ENCODE measurements at regions not wholly inside any gene's neighbourhood (a gene's known extent, or its start where the extent isn't known, plus 50 kb on each side); places are given as distances from the start of the nearest gene placed in this dataset.

GRCh38 chr16:63592852-63593251, 1529.0 kb downstream of the CDH11 start:
- H3K79me1 ChIP-seq (ENCODE audit: low read depth, low read length): no peaks in the 10 kb centered on the region
- H3K27me3 ChIP-seq (ENCODE audit: control insufficient read depth in 3 of 3, insufficient read depth in 3 of 3, low read depth in 1 of 3, low read length in 3 of 3): no peaks in the 10 kb centered on the region
- no peak overlapping the region for H3K9ac ChIP-seq (ENCODE audit: low read depth, low read length, poor library complexity)
- H2BK120ac ChIP-seq (ENCODE audit: low read depth, low read length): no peak overlapping the region
- H3K4me1 ChIP-seq (ENCODE audit: control insufficient read depth in 2 of 2, insufficient read depth in 1 of 2, low read depth in 1 of 2, low read length in 2 of 2): no peaks in the 10 kb centered on the region
- no peak overlapping the region for H2BK12ac ChIP-seq (ENCODE audit: low read length)
- no peak overlapping the region for H2BK15ac ChIP-seq (ENCODE audit: low read length)
- no peak overlapping the region for H3K4me3 ChIP-seq (ENCODE audit: low read length in 2 of 2)
- no peak overlapping the region for H2BK5ac ChIP-seq (ENCODE audit: low read length)
- H3K36me3 ChIP-seq (replicated peaks in 1 of 2; ENCODE audit: control insufficient read depth in 2 of 2, insufficient read depth in 2 of 2, low read length in 2 of 2): no peaks in the 10 kb centered on the region
- H3K18ac ChIP-seq (ENCODE audit: low read length): no peak overlapping the region
- no peak overlapping the region for H3K4ac ChIP-seq (ENCODE audit: low read length)
- H3K4me2 ChIP-seq (ENCODE audit: insufficient read depth, low read length, poor library complexity, severe bottlenecking): no peak overlapping the region
- H3K9me3 ChIP-seq (replicated peaks in 1 of 2; ENCODE audit: control insufficient read depth in 2 of 2, insufficient read depth in 1 of 2, low read depth in 1 of 2, low read length in 2 of 2): no peaks in the 10 kb centered on the region
- no peak for DNase-seq (ENCODE audit: low spot score)
- H2AFZ ChIP-seq (ENCODE audit: low read length): peak overlapping the region; percentile 50
- H4K8ac ChIP-seq (ENCODE audit: low read depth, low read length): no peak overlapping the region
- H3K23ac ChIP-seq (ENCODE audit: low read depth, low read length, poor library complexity): no peak overlapping the region
- no peak overlapping the region for H3K27ac ChIP-seq (replicated peaks; ENCODE audit: low read length)
- no CpG with 5 or more reads among the region's 3 CpGs for WGBS, 2 donors (ENCODE audit: extremely low coverage in 2 of 2, insufficient read length in 2 of 2, insufficient replicate concordance in 1 of 2)
- H2AK5ac ChIP-seq (ENCODE audit: low read depth, low read length): no peak overlapping the region
- no peak overlapping the region for H3K14ac ChIP-seq (ENCODE audit: low read length)
- no peak overlapping the region for H4K91ac ChIP-seq (ENCODE audit: low read depth, low read length, poor library complexity)

DNA sequence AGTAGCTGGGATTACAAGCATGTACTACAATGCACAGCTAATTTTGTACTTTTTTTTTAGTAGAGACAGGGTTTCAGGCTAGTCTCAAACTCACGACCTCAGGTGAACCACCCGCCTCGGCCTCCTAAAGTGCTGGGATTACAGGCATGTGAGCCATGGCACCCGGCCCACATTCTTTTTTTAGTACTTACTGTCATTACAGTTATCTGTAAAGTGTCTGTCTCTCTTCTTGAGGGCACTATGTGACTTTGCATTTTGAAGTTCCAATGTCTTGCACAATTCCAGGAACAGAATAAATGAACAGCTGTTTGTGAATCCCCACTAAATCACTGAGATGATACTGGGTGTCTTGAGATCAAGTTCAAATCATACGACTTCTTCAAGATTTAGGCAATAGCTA, 1540.3 kb downstream of the CDH11 start:
- no peak overlapping the region for H3K27ac ChIP-seq (replicated peaks; ENCODE audit: low read length)
- H2BK12ac ChIP-seq (ENCODE audit: low read length): no peak overlapping the region
- peaks cover 0 to 1% of the 10 kb centered on the region in 2 donors for H3K9me3 ChIP-seq (replicated peaks in 1 of 2; ENCODE audit: control insufficient read depth in 2 of 2, insufficient read depth in 1 of 2, low read depth in 1 of 2, low read length in 2 of 2)
- no peaks in the 10 kb centered on the region for H3K4me1 ChIP-seq (ENCODE audit: control insufficient read depth in 2 of 2, insufficient read depth in 1 of 2, low read depth in 1 of 2, low read length in 2 of 2)
- WGBS, 2 donors (ENCODE audit: extremely low coverage in 2 of 2, insufficient read length in 2 of 2, insufficient replicate concordance in 1 of 2): no CpG with 5 or more reads among the region's 5 CpGs
- no peaks in the 10 kb centered on the region for H3K79me1 ChIP-seq (ENCODE audit: low read depth, low read length)
- H2AFZ ChIP-seq (ENCODE audit: low read length): no peak overlapping the region
- no peak overlapping the region for H2AK5ac ChIP-seq (ENCODE audit: low read depth, low read length)
- no peak overlapping the region for H2BK15ac ChIP-seq (ENCODE audit: low read length)
- no peak overlapping the region for H3K4me2 ChIP-seq (ENCODE audit: insufficient read depth, low read length, poor library complexity, severe bottlenecking)
- no peak overlapping the region for H4K8ac ChIP-seq (ENCODE audit: low read depth, low read length)
- DNase-seq (ENCODE audit: low spot score): no peak
- peaks cover 0 to 1% (median 0%) of the 10 kb centered on the region in 3 experiments for H3K27me3 ChIP-seq (ENCODE audit: control insufficient read depth in 3 of 3, insufficient read depth in 3 of 3, low read depth in 1 of 3, low read length in 3 of 3)
- H4K91ac ChIP-seq (ENCODE audit: low read depth, low read length, poor library complexity): no peak overlapping the region
- no peak overlapping the region for H3K4me3 ChIP-seq (ENCODE audit: low read length in 2 of 2)
- no peak overlapping the region for H3K9ac ChIP-seq (ENCODE audit: low read depth, low read length, poor library complexity)
- H2BK120ac ChIP-seq (ENCODE audit: low read depth, low read length): no peak overlapping the region
- H3K36me3 ChIP-seq (replicated peaks in 1 of 2; ENCODE audit: control insufficient read depth in 2 of 2, insufficient read depth in 2 of 2, low read length in 2 of 2): no peaks in the 10 kb centered on the region
- H2BK5ac ChIP-seq (ENCODE audit: low read length): no peak overlapping the region
- H3K23ac ChIP-seq (ENCODE audit: low read depth, low read length, poor library complexity): no peak overlapping the region
- H3K18ac ChIP-seq (ENCODE audit: low read length): no peak overlapping the region
- H3K14ac ChIP-seq (ENCODE audit: low read length): no peak overlapping the region
- H3K4ac ChIP-seq (ENCODE audit: low read length): no peak overlapping the region

- Histone ChIP-seq H3K4ac (ENCODE audit: low read length) (no peak overlapping the region), H3K27me3 (ENCODE audit: control insufficient read depth in 3 of 3, insufficient read depth in 3 of 3, low read depth in 1 of 3, low read length in 3 of 3) (peaks cover 0 to under 1% (median 0%) of the 10 kb centered on the region in 3 experiments), H3K9me3 (replicated peaks in 1 of 2; ENCODE audit: control insufficient read depth in 2 of 2, insufficient read depth in 1 of 2, low read depth in 1 of 2, low read length in 2 of 2) (peaks cover 0 to under 1% of the 10 kb centered on the region in 2 donors), H2BK12ac (ENCODE audit: low read length) (no peak overlapping the region), H3K4me1 (ENCODE audit: control insufficient read depth in 2 of 2, insufficient read depth in 1 of 2, low read depth in 1 of 2, low read length in 2 of 2) (peaks cover 2 to 9% of the 10 kb centered on the region in 2 donors), H4K91ac (ENCODE audit: low read depth, low read length, poor library complexity) (no peak overlapping the region), H3K23ac (ENCODE audit: low read depth, low read length, poor library complexity) (no peak overlapping the region), H3K18ac (ENCODE audit: low read length) (no peak overlapping the region), H3K4me2 (ENCODE audit: insufficient read depth, low read length, poor library complexity, severe bottlenecking) (no peak overlapping the region), H3K36me3 (replicated peaks in 1 of 2; ENCODE audit: control insufficient read depth in 2 of 2, insufficient read depth in 2 of 2, low read length in 2 of 2) (no peaks in the 10 kb centered on the region), H2BK15ac (ENCODE audit: low read length) (no peak overlapping the region), H2BK5ac (ENCODE audit: low read length) (no peak overlapping the region), H3K4me3 (ENCODE audit: low read length in 2 of 2) (no peak overlapping the region), H3K14ac (ENCODE audit: low read length) (no peak overlapping the region), H2AFZ (ENCODE audit: low read length) (no peak overlapping the region), H2BK120ac (ENCODE audit: low read depth, low read length) (no peak overlapping the region), H3K27ac (replicated peaks; ENCODE audit: low read length) (no peak overlapping the region), H4K8ac (ENCODE audit: low read depth, low read length) (no peak overlapping the region), H3K79me1 (ENCODE audit: low read depth, low read length) (no peaks in the 10 kb centered on the region), H3K9ac (ENCODE audit: low read depth, low read length, poor library complexity) (no peak overlapping the region), H2AK5ac (ENCODE audit: low read depth, low read length) (no peak overlapping the region)
- no CpG with 5 or more reads among the region's 1 CpG for WGBS, 2 donors (ENCODE audit: extremely low coverage in 2 of 2, insufficient read length in 2 of 2, insufficient replicate concordance in 1 of 2)
- DNase-seq (ENCODE audit: low spot score): no peak
Observed at GRCh38 chr16:63578791-63579190, 1542.6 kb upstream of the CDH8 start.

- no peak overlapping the region for H4K91ac ChIP-seq (ENCODE audit: low read depth, low read length, poor library complexity)
- H2BK12ac ChIP-seq (ENCODE audit: low read length): no peak overlapping the region
- H3K14ac ChIP-seq (ENCODE audit: low read length): no peak overlapping the region
- no peak overlapping the region for H2AFZ ChIP-seq (ENCODE audit: low read length)
- no peak overlapping the region for H3K4ac ChIP-seq (ENCODE audit: low read length)
- H3K9me3 ChIP-seq (replicated peaks in 1 of 2; ENCODE audit: control insufficient read depth in 2 of 2, insufficient read depth in 1 of 2, low read depth in 1 of 2, low read length in 2 of 2): no peaks in the 10 kb centered on the region
- H3K4me2 ChIP-seq (ENCODE audit: insufficient read depth, low read length, poor library complexity, severe bottlenecking): no peak overlapping the region
- DNase-seq (ENCODE audit: low spot score): no peak
- no peaks in the 10 kb centered on the region for H3K79me1 ChIP-seq (ENCODE audit: low read depth, low read length)
- H2AK5ac ChIP-seq (ENCODE audit: low read depth, low read length): no peak overlapping the region
- no peak overlapping the region for H3K18ac ChIP-seq (ENCODE audit: low read length)
- no peaks in the 10 kb centered on the region for H3K36me3 ChIP-seq (replicated peaks in 1 of 2; ENCODE audit: control insufficient read depth in 2 of 2, insufficient read depth in 2 of 2, low read length in 2 of 2)
- no peak overlapping the region for H4K8ac ChIP-seq (ENCODE audit: low read depth, low read length)
- no peaks in the 10 kb centered on the region for H3K27me3 ChIP-seq (ENCODE audit: control insufficient read depth in 3 of 3, insufficient read depth in 3 of 3, low read depth in 1 of 3, low read length in 3 of 3)
- no peak overlapping the region for H3K27ac ChIP-seq (replicated peaks; ENCODE audit: low read length)
- H3K9ac ChIP-seq (ENCODE audit: low read depth, low read length, poor library complexity): no peak overlapping the region
- H3K4me1 ChIP-seq (ENCODE audit: control insufficient read depth in 2 of 2, insufficient read depth in 1 of 2, low read depth in 1 of 2, low read length in 2 of 2): peaks cover 2 to 9% of the 10 kb centered on the region in 2 donors
- no peak overlapping the region for H2BK5ac ChIP-seq (ENCODE audit: low read length)
- no peak overlapping the region for H2BK15ac ChIP-seq (ENCODE audit: low read length)
- H2BK120ac ChIP-seq (ENCODE audit: low read depth, low read length): no peak overlapping the region
- H3K23ac ChIP-seq (ENCODE audit: low read depth, low read length, poor library complexity): no peak overlapping the region
- H3K4me3 ChIP-seq (ENCODE audit: low read length in 2 of 2): no peak overlapping the region
Observed at GRCh38 chr16:63577891-63578290, 1541.7 kb upstream of the CDH8 start.
